IMR-90 (cell line): ENCODE measurements at regions not wholly inside any gene's neighbourhood (a gene's known extent, or its start where the extent isn't known, plus 50 kb on each side); places are given as distances from the start of the nearest gene placed in this dataset.
A peak's percentile ranks its signal among the peaks of the same experiment; 100 is the strongest.

Experiments used
- ATAC-seq: fragments of 200-7000 bp; cut with Tn5 transposase; 2 replicates; pipeline ENCODE4 v1.9.1; 2020; ENCODE audit warnings: low read depth, mild to moderate bottlenecking, moderate library complexity
- BruUV-seq: library from RNA; stranded (reverse); fragments of 400-500 nt; replicated peaks from 2 replicates; lab custom pipeline; 2021; lab: Mats Ljungman, UMichigan
- CTCF ChIA-PET: fragments of 300-600 bp; formaldehyde crosslinking; extraction: SDS; loops from one replicate; lab custom pipeline; 2021; ENCODE audit warnings: antibody characterized with exemption; lab: Yijun Ruan, JAX
- POLR2A ChIA-PET: fragments of 300-600 bp; sonication (Branson Sonifier 250); formaldehyde crosslinking; loops from one replicate; lab custom pipeline; 2022; ENCODE audit warnings: antibody characterized with exemption; ENCODE audit not compliant: unreplicated experiment; lab: Charles Lee
- DNase-seq: peaks from one replicate; pipeline ENCODE4 v3.0.0; 2013
- H2AFZ ChIP-seq: replicated peaks from 2 replicates; pipeline ENCODE3; 2013; ENCODE audit warnings: low read length, mild to moderate bottlenecking; ENCODE audit not compliant: poor library complexity
- H2AK5ac ChIP-seq: 2 replicates; pipeline ENCODE4 v1.6.1; 2013; ENCODE audit warnings: low read depth, low read length, inconsistent platforms
- H2AK9ac ChIP-seq: replicated peaks from 2 replicates; pipeline ENCODE3; 2013; ENCODE audit warnings: mild to moderate bottlenecking, low read depth, low read length, moderate library complexity; ENCODE audit not compliant: poor library complexity
- H2BK120ac ChIP-seq: 2 replicates; pipeline ENCODE4 v1.6.1; 2013; ENCODE audit warnings: low read depth, low read length, inconsistent platforms
- H2BK15ac ChIP-seq: 3 replicates; pipeline ENCODE4 v1.6.1; 2013; ENCODE audit warnings: low read depth, low read length, inconsistent platforms
- H2BK20ac ChIP-seq: 2 replicates; pipeline ENCODE4 v1.6.1; 2013; ENCODE audit warnings: low read depth, mild to moderate bottlenecking, inconsistent platforms, low read length, moderate library complexity
- H2BK5ac ChIP-seq: 2 replicates; pipeline ENCODE4 v1.6.1; 2013; ENCODE audit warnings: mild to moderate bottlenecking, low read depth, low read length, inconsistent platforms; ENCODE audit not compliant: poor library complexity, severe bottlenecking
- H3K14ac ChIP-seq: replicated peaks from 2 replicates; pipeline ENCODE4 v1.6.1; 2013; ENCODE audit warnings: low read depth, low read length, inconsistent platforms
- H3K18ac ChIP-seq: 2 replicates; pipeline ENCODE4 v1.6.1; 2013; ENCODE audit warnings: low read depth, low read length, control low read depth
- H3K23ac ChIP-seq: 2 replicates; pipeline ENCODE4 v1.6.1; 2013; ENCODE audit warnings: low read depth, low read length, inconsistent platforms
- H3K27ac ChIP-seq: 2 replicates; pipeline ENCODE4 v1.5.1; 2013; ENCODE audit warnings: mild to moderate bottlenecking, control low read depth, low read length; ENCODE audit not compliant: insufficient read depth
- H3K27me3 ChIP-seq: 2 replicates; pipeline ENCODE4 v1.6.1; 2013; ENCODE audit warnings: low read length; ENCODE audit not compliant: control insufficient read depth, insufficient read depth
- H3K36me3 ChIP-seq: 2 replicates; pipeline ENCODE4 v1.6.1; 2013; ENCODE audit warnings: low read length, mixed read lengths; ENCODE audit not compliant: control insufficient read depth, insufficient read depth
- H3K4ac ChIP-seq: 2 replicates; pipeline ENCODE4 v1.6.1; 2013; ENCODE audit warnings: low read depth, low read length, inconsistent platforms
- H3K4me1 ChIP-seq: 2 replicates; pipeline ENCODE4 v1.6.1; 2013; ENCODE audit warnings: low read length, mixed read lengths; ENCODE audit not compliant: control insufficient read depth, insufficient read depth
- H3K4me2 ChIP-seq: 2 replicates; pipeline ENCODE4 v1.6.1; 2013; ENCODE audit warnings: low read depth, mild to moderate bottlenecking, control low read depth, low read length, moderate library complexity
- H3K4me3 ChIP-seq: 2 replicates; pipeline ENCODE4 v1.5.1; 2013; ENCODE audit warnings: low read depth, mild to moderate bottlenecking, control low read depth, low read length, moderate library complexity; ENCODE audit not compliant: insufficient read depth
- H3K56ac ChIP-seq: 2 replicates; pipeline ENCODE4 v1.6.1; 2013; ENCODE audit warnings: low read length, inconsistent platforms; ENCODE audit not compliant: insufficient read depth; ENCODE audit errors: extremely low read depth
- H3K79me1 ChIP-seq, 2 experiments: 2 replicates each; pipeline ENCODE4 v1.6.1; 2013; ENCODE audit warnings: low read length in 2 of 2, inconsistent platforms in 1 of 2, low read depth in 1 of 2
- H3K9ac ChIP-seq: 2 replicates; pipeline ENCODE4 v1.6.1; 2013; ENCODE audit warnings: low read depth, low read length, control low read depth
- H3K9me1 ChIP-seq: 2 replicates; pipeline ENCODE4 v1.6.1; 2013; ENCODE audit warnings: low read length, inconsistent platforms; ENCODE audit not compliant: insufficient read depth
- H3K9me3 ChIP-seq: 2 replicates; pipeline ENCODE4 v1.6.1; 2013; ENCODE audit warnings: low read length; ENCODE audit not compliant: control insufficient read depth, insufficient read depth
- H4K20me1 ChIP-seq: 2 replicates; pipeline ENCODE4 v1.6.1; 2013; ENCODE audit warnings: low read length, inconsistent platforms; ENCODE audit not compliant: insufficient read depth
- H4K5ac ChIP-seq: 2 replicates; pipeline ENCODE4 v1.6.1; 2013; ENCODE audit warnings: mild to moderate bottlenecking, low read depth, low read length, control low read depth
- H4K8ac ChIP-seq, 2 experiments: 2 replicates each; pipeline ENCODE4 v1.6.1; 2013; ENCODE audit warnings: low read depth in 2 of 2, low read length in 2 of 2, control low read depth in 1 of 2, inconsistent platforms in 1 of 2
- H4K91ac ChIP-seq: 2 replicates; pipeline ENCODE4 v1.6.1; 2013; ENCODE audit warnings: low read depth, low read length, inconsistent platforms; ENCODE audit not compliant: insufficient read depth
- CEBPB ChIP-seq: IDR thresholded peaks from 2 replicates; pipeline ENCODE4 v1.6.1; 2012; ENCODE audit warnings: low read depth, low read length, improper control_type of control experiment
- ELK1 ChIP-seq: fragments of 150-350 bp; IDR thresholded peaks from 2 replicates; pipeline ENCODE4 v1.6.1; 2016; ENCODE audit warnings: low read depth, mild to moderate bottlenecking, low read length, moderate library complexity, borderline replicate concordance
- MAFK ChIP-seq: IDR thresholded peaks from 2 replicates; pipeline ENCODE4 v1.6.1; 2012; ENCODE audit warnings: low read depth, low read length, improper control_type of control experiment
- USF2 ChIP-seq: fragments of 150-350 bp; IDR thresholded peaks from 2 replicates; pipeline ENCODE4 v1.6.1; 2017; ENCODE audit warnings: mild to moderate bottlenecking, antibody characterized with exemption, low read length, low read depth
- WGBS, 2 experiments: methylation state at CpG; one replicate each; pipeline versions ENCODE4 v1.1.5 to v1.1.7; 2013; ENCODE audit warnings: missing lambda C conversion rate in 2 of 2; ENCODE audit not compliant: insufficient read length in 1 of 2; ENCODE audit errors: extremely low coverage in 2 of 2; 5-methylcytosine and 5-hydroxymethylcytosine counted together
- dilution Hi-C: fragments of 300-500 bp; cut with HindIII; formaldehyde crosslinking; loops from one replicate; pipeline ENCODE4 v1.14.3; 2018; ENCODE audit warnings: low sequenced_read_pairs; ENCODE audit not compliant: unreplicated experiment
- in situ Hi-C: fragments of 300-500 bp; cut with MboI; formaldehyde crosslinking; loops from 3 replicates; pipeline ENCODE4 v1.14.3; 2019; ENCODE audit warnings: low sequenced_read_pairs, inconsistent platforms, mixed read lengths
- intact Hi-C: fragments of 100-400 bp; cut with micrococcal nuclease; formaldehyde crosslinking; loops from 2 replicates; pipeline ENCODE4 v1.10.0; 2022

GRCh38 chr13:110062077-110062776, 244.7 kb downstream of the COL4A1 start:
- WGBS, 2 experiments: 88% methylated on average over 10 of the region's 10 CpGs; no CpG with 5 or more reads in 1 of the 2 experiments
- no peak overlapping the region for H3K14ac ChIP-seq
- no peak overlapping the region; a peak in 1 of 4 replicates for H4K8ac ChIP-seq
- H3K4ac ChIP-seq: no peak overlapping the region
- H3K56ac ChIP-seq: no peak overlapping the region
- no TSS peak for BruUV-seq
- no peak overlapping the region for H4K5ac ChIP-seq
- no peak for TF ChIP-seq MAFK
- no peak for TF ChIP-seq CEBPB
- no peak for TF ChIP-seq USF2
- no peak for TF ChIP-seq ELK1
- no peak overlapping the region for H2BK5ac ChIP-seq
- in situ Hi-C loops (no loop called here), dilution Hi-C loops (no loop called here), intact Hi-C loops (no loop called here)
- H3K18ac ChIP-seq: no peak overlapping the region
- no peak overlapping the region for H3K9ac ChIP-seq
- H3K27ac ChIP-seq: no peak overlapping the region
- H4K20me1 ChIP-seq: no peaks in the 10 kb centered on the region
- H3K27me3 ChIP-seq: no peaks in the 10 kb centered on the region
- H3K4me3 ChIP-seq: no peak overlapping the region
- no peaks in the 10 kb centered on the region for H3K36me3 ChIP-seq
- no peaks in the 10 kb centered on the region for H3K79me1 ChIP-seq
- no peak overlapping the region for H3K4me2 ChIP-seq
- peaks cover 2% of the 10 kb centered on the region for H3K4me1 ChIP-seq
- CTCF ChIA-PET: no interaction called here
- H2AK9ac ChIP-seq: peak overlapping the region; percentile 52
- ATAC-seq: no peak
- no peak overlapping the region for H2BK120ac ChIP-seq
- H3K9me1 ChIP-seq: no peaks in the 10 kb centered on the region; the same call in 1 of the 2 replicates
- DNase-seq: peak; percentile 20
- POLR2A ChIA-PET: no interaction called here
- no peak overlapping the region for H2BK20ac ChIP-seq
- H3K9me3 ChIP-seq: no peaks in the 10 kb centered on the region
- no peak overlapping the region for H2BK15ac ChIP-seq
- H4K91ac ChIP-seq: no peak overlapping the region
- no peak overlapping the region for H2AFZ ChIP-seq
- H2AK5ac ChIP-seq: no peak overlapping the region
- no peak overlapping the region for H3K23ac ChIP-seq
